H1 (cell line): ENCODE measurements at regions not wholly inside any gene's neighbourhood (a gene's known extent, or its start where the extent isn't known, plus 50 kb on each side); places are given as distances from the start of the nearest gene placed in this dataset. TPM values are rescaled to one million over a fixed set of nuclear protein-coding genes. Genes with fewer than 3 reads are reported as not detected.

Source experiments
- small RNA-seq: library from polyadenylated mRNA; stranded (forward); fragments of <200 nt; extraction: miRNeasy Mini kit (QIAGEN cat#:217004); gene quantifications from one replicate; pipeline ENCODE3, GENCODE V24; 2013; ENCODE audit not compliant: insufficient read depth

Small RNAs in the stretch of these regions (small RNA-seq; reads per million reads assigned to genes)
- gene RF00139 (not detected), gene RN7SKP286 (not detected)
